Endodermal cell (in vitro differentiated cells): ENCODE measurements at regions not wholly inside any gene's neighbourhood (a gene's known extent, or its start where the extent isn't known, plus 50 kb on each side); places are given as distances from the start of the nearest gene placed in this dataset.
"Not testable (repeated sequence)": the region's sequence is repeated elsewhere in the genome, so short reads cannot be mapped to it uniquely, and the experiment has no call there.

Experiments used
- DNase-seq: peaks from one replicate; pipeline ENCODE4 v3.0.0-alpha.2; 2017
- H3K27ac ChIP-seq: 2 replicates; pipeline ENCODE4 v1.5.1; 2013; ENCODE audit warnings: mild to moderate bottlenecking, low read depth, low read length, moderate library complexity
- H3K27me3 ChIP-seq: 2 replicates; pipeline ENCODE4 v1.6.1; 2013; ENCODE audit warnings: mild to moderate bottlenecking, low read length, moderate library complexity; ENCODE audit not compliant: insufficient read depth, control insufficient read depth, poor library complexity, severe bottlenecking
- H3K36me3 ChIP-seq: 2 replicates; pipeline ENCODE4 v1.7.0; 2013; ENCODE audit warnings: mild to moderate bottlenecking, low read length, moderate library complexity; ENCODE audit not compliant: control insufficient read depth, insufficient read depth
- H3K4me1 ChIP-seq: one replicate; pipeline ENCODE4 v1.7.0; 2013; ENCODE audit warnings: low read length; ENCODE audit not compliant: control insufficient read depth, insufficient read depth
- H3K4me3 ChIP-seq: 2 replicates; pipeline ENCODE4 v1.5.1; 2013; ENCODE audit warnings: mild to moderate bottlenecking, low read length, moderate library complexity
- H3K9ac ChIP-seq: 2 replicates; pipeline ENCODE4 v1.6.1; 2013; ENCODE audit warnings: mild to moderate bottlenecking, low read length, moderate library complexity; ENCODE audit not compliant: poor library complexity, severe bottlenecking; ENCODE audit errors: extremely low read depth
- H3K9me3 ChIP-seq: 2 replicates; pipeline ENCODE4 v1.6.1; 2013; ENCODE audit warnings: mild to moderate bottlenecking, low read length, moderate library complexity; ENCODE audit not compliant: control insufficient read depth
- H3K27ac Mint-ChIP-seq: 2 replicates; pipeline ENCODE4 v1.8.0; 2020; ENCODE audit warnings: mixed read lengths
- H3K27me3 Mint-ChIP-seq: 2 replicates; pipeline ENCODE4 v1.8.0; 2021; ENCODE audit warnings: mild to moderate bottlenecking, mixed read lengths; ENCODE audit not compliant: insufficient read depth
- H3K36me3 Mint-ChIP-seq: 2 replicates; pipeline ENCODE4 v1.8.0; 2020; ENCODE audit warnings: low read depth, mixed read lengths
- H3K4me1 Mint-ChIP-seq: 2 replicates; pipeline ENCODE4 v1.8.0; 2020; ENCODE audit warnings: mixed read lengths
- H3K4me3 Mint-ChIP-seq: 2 replicates; pipeline ENCODE4 v1.8.0; 2020; ENCODE audit warnings: mild to moderate bottlenecking, moderate library complexity, mixed read lengths
- H3K9me3 Mint-ChIP-seq: 2 replicates; pipeline ENCODE4 v1.8.0; 2020; ENCODE audit warnings: mild to moderate bottlenecking, mixed read lengths
- WGBS, 2 experiments: methylation state at CpG; one replicate each; pipeline versions ENCODE4 v1.1.5 to v1.1.7; 2013; ENCODE audit warnings: missing lambda C conversion rate in 2 of 2, mixed read lengths in 1 of 2; ENCODE audit not compliant: insufficient coverage in 1 of 2, insufficient read length in 1 of 2; 5-methylcytosine and 5-hydroxymethylcytosine counted together

DNA sequence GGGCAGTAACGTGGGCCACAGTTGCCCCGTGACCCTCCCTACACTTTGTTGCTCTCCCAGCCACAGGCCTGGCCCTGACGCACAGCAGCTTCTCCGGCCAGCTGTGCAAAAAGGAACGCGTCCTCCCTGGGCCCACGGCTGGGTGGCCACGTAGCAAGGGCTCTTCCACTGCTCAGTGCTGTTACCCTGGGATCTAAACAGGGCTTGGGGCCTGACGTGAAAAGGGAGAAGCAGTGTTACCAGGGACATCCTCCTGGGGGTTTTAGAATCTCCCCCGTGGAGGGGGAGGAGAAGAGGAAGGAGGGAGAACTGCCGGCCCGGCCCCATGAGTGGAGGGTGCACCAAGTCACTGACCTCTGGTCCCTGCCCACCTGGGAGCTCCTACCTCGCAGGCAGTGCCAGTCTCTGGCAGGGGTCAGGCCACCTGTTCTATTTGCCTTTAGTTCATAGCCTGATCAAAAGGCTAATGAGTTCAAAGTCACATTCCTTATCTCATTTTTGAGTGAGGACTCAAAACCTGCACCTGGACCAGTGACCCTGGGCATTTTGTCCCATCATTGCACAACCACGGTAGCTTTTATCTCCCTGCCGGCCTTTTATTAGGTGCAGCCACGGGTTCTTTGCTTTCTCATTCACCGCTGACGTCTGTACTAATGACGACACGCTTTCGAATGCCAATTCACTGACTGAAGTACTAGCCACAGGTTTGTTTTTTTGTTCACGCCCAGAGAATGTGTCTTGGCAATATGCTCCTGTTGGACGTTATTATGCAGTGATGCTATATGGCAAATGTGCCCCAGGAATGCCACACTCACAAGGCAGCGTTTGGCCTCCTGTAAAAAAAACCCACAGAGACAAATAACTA, 4424.6 kb upstream of the TPTE start:
- not testable (repeated sequence) for H3K27me3 ChIP-seq, H3K27me3 Mint-ChIP-seq, H3K4me3 ChIP-seq, H3K27ac Mint-ChIP-seq, H3K36me3 ChIP-seq, H3K4me1 ChIP-seq, H3K9ac ChIP-seq, H3K36me3 Mint-ChIP-seq, H3K9me3 ChIP-seq, H3K9me3 Mint-ChIP-seq, H3K4me3 Mint-ChIP-seq, DNase-seq, H3K4me1 Mint-ChIP-seq, H3K27ac ChIP-seq
- WGBS, 2 experiments, result no CpG with 5 or more reads among the region's 24 CpGs

- H3K4me3 Mint-ChIP-seq, H3K27ac ChIP-seq, H3K27me3 ChIP-seq, H3K4me1 Mint-ChIP-seq, H3K36me3 ChIP-seq, H3K4me1 ChIP-seq, H3K27me3 Mint-ChIP-seq, H3K36me3 Mint-ChIP-seq, H3K9me3 ChIP-seq, H3K4me3 ChIP-seq, H3K9me3 Mint-ChIP-seq, H3K9ac ChIP-seq, DNase-seq, H3K27ac Mint-ChIP-seq: not testable (repeated sequence)
- no CpG with 5 or more reads among the region's 4 CpGs for WGBS, 2 experiments
Measured at GRCh38 chr21:6097736-6098135, 4423.6 kb upstream of the TPTE start.

GRCh38 chr21:6098191-6098935, 4423.0 kb upstream of the TPTE start:
- H3K9ac ChIP-seq, H3K4me1 Mint-ChIP-seq, H3K27ac ChIP-seq, H3K27me3 Mint-ChIP-seq, H3K4me3 ChIP-seq, H3K4me3 Mint-ChIP-seq, H3K9me3 ChIP-seq, H3K36me3 Mint-ChIP-seq, H3K4me1 ChIP-seq, H3K27me3 ChIP-seq, H3K9me3 Mint-ChIP-seq, H3K36me3 ChIP-seq: not testable (repeated sequence)
- peak; percentile 1 for DNase-seq
- peak overlapping the region; percentile 44 for H3K27ac Mint-ChIP-seq
- 29% methylated on average over 1 of the region's 8 CpGs; no CpG with 5 or more reads in 1 of the 2 experiments for WGBS, 2 experiments

GRCh38 chr21:6101588-6101987, 4419.8 kb upstream of the TPTE start:
- H3K27me3 Mint-ChIP-seq, H3K27me3 ChIP-seq, H3K9ac ChIP-seq, H3K36me3 Mint-ChIP-seq, H3K27ac ChIP-seq, H3K36me3 ChIP-seq, H3K9me3 ChIP-seq, H3K4me1 ChIP-seq, H3K9me3 Mint-ChIP-seq, DNase-seq, H3K27ac Mint-ChIP-seq, H3K4me1 Mint-ChIP-seq, H3K4me3 Mint-ChIP-seq, H3K4me3 ChIP-seq: not testable (repeated sequence)
- no CpG with 5 or more reads among the region's 9 CpGs for WGBS, 2 experiments

GRCh38 chr21:6104546-6104945, 4416.8 kb upstream of the TPTE start:
- H3K9me3 Mint-ChIP-seq, H3K4me3 ChIP-seq, H3K36me3 ChIP-seq, H3K27me3 ChIP-seq, H3K27ac Mint-ChIP-seq, H3K36me3 Mint-ChIP-seq, H3K9ac ChIP-seq, H3K27me3 Mint-ChIP-seq, H3K4me1 Mint-ChIP-seq, H3K4me3 Mint-ChIP-seq, H3K27ac ChIP-seq, H3K9me3 ChIP-seq, H3K4me1 ChIP-seq, DNase-seq: not testable (repeated sequence)
- WGBS, 2 experiments, result no CpG with 5 or more reads among the region's 8 CpGs

DNA sequence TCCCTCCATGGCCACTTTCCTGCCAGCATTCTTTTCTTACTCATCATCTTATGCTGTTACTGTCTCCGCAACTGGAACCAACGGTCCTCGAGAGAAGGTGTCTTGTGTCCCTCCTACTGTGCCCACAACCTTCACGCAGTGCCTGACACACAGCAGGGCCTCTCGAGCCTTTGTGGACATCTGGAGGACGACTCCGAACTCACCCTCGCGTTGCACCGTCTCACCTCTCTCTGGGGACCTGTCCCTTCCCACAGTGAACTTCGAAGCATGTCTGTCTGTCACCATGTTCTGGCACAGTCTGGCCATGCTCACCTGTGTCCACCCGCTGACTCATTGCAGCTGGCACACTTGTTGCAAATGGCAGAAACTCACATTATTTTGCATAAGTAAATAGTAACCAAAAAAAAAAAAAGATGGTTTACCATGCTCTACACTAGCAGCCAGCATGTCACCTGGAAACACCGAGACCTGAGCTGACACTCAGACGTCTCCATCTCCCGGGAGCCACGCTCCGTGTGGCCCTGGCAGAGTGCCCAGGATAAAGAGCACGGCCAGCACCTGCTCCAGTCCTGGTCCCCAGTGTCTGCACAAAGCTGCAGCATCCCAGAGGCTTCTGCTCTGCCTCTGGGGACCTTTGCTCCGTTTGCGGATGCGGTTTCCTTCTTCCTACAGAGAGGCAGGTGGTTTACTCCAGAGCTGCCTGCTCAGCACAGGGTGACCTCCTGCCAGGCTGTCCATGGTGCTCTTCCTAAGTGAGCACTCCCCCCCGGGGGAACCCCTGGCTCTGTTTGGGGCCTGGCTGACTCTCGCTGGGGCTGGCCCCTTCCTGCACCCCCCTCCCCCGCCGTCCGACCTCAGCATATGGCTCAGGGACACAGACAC, 4414.5 kb upstream of the TPTE start:
- H3K27me3 ChIP-seq, H3K4me3 ChIP-seq, H3K9me3 Mint-ChIP-seq, H3K9ac ChIP-seq, H3K27me3 Mint-ChIP-seq, H3K4me3 Mint-ChIP-seq, H3K27ac Mint-ChIP-seq, H3K9me3 ChIP-seq, DNase-seq, H3K4me1 Mint-ChIP-seq, H3K36me3 ChIP-seq, H3K4me1 ChIP-seq, H3K36me3 Mint-ChIP-seq, H3K27ac ChIP-seq: not testable (repeated sequence)
- 90% methylated on average over 4 of the region's 26 CpGs; no CpG with 5 or more reads in 1 of the 2 experiments for WGBS, 2 experiments
